ENCODE measurements at regions not wholly inside any gene's neighbourhood (a gene's known extent, or its start where the extent isn't known, plus 50 kb on each side); places are given as distances from the start of the nearest gene placed in this dataset.

DNA sequence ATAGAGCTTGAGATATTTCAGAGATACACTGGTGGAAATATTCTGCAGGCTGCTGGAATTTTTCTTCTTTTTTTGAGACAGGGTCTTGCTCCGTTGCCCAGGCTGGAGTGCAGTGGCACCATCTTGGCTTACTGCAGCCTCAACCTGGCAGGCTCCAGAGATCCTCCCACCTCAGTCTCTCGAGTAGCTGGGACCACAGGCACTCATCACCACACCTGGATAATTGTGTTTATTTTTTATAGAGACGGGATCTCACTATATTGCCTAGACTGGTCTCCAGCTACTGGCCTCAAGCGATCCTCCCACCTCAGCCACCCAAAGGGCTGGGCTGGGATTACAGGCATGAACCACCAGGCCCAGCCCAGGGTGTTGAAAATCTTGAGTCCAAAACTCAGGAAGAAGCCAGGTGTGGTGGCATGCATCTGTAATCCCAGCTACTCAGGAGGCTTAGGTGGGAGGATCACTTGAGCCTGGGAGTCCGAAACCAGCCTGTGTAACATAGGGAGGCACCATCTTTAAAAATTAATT, 55.7 kb upstream of the FOXK1 start:
- peaks cover 19% of the 10 kb centered on the region for H3K9me3 Mint-ChIP-seq
- H3K4me1 Mint-ChIP-seq (ENCODE audit: low read depth) = peaks cover 12% of the 10 kb centered on the region
- H3K27ac Mint-ChIP-seq = no peak overlapping the region
- peaks cover 2% of the 10 kb centered on the region for H3K27me3 Mint-ChIP-seq (ENCODE audit: low read depth)
- DNase-seq (ENCODE audit: low spot score) = no peak
- peaks cover 2% of the 10 kb centered on the region for H3K36me3 Mint-ChIP-seq (ENCODE audit: low read depth)
- H3K4me3 Mint-ChIP-seq = peak overlapping the region; percentile 7

DNA sequence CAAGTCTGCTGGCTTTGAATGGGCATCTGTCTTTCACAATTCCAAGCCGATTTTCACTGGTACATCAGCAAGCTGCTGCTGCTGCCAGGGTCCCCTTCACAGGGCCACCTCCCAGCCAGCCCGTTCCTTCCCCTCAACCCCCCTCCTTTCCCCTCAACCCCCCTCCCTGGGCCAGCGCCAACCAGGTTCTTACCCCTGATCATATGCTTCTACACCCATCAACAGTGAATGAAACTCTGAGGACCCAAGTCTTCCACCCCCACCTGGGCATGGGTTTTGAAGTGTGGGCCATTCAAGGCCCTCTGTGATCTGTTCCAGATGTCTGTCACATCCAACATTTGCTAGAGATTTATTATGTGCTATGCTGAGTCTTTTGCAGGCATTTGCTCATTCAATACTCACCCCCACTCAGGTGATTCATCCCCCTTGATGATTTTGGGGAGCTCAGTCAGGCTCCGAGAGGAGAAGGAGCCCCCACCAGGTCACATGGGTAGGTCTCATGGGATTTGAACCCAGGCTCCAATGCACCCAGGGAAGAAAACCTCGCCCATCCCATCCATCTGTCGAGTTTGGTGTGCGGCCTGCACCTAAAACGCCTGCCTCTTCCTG, 52.7 kb upstream of the FOXK1 start:
- DNase-seq (ENCODE audit: low spot score) = no peak
- Mint-ChIP-seq H3K27ac (no peak overlapping the region), H3K36me3 (ENCODE audit: low read depth) (no peaks in the 10 kb centered on the region), H3K9me3 (no peaks in the 10 kb centered on the region), H3K4me1 (ENCODE audit: low read depth) (peaks cover 11% of the 10 kb centered on the region), H3K4me3 (no peak overlapping the region), H3K27me3 (ENCODE audit: low read depth) (peaks cover 6% of the 10 kb centered on the region)

DNA sequence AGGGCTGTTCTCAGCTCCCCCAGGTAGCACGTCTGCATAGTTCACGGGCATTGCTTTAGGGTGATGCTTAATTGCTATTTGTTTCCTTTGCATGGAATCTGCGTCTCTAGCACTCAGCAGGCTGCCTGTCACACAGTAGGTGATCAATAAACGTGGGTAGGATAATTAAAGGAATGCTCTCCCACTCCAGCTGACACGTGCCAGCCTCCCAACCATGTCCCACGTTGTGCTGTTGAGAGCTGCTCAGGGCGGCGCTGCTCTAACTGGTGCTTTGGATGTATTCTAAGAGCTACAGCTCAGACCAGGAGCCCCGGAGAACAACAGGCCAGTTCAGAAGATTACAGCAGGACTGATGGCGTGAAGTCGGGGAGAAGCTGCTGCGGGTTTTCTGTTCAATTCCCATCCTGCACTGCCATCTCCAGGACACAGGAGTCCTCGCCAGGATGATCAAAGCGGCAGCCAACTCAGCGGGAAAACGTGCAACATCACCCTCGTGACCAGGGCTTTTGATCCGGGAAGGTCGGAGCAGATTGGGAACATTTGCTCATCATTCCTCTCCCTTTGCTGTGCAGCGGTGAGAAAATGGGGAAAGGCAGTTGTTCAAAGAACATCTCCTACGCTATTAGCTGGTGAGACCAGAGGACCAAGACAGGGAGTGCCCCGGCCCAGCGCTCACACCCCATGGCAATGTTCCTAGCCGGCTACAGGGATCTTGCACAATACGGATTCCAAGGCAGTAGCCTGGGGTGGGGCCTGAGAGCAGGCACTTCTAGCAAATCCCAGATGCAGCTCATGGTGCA, 50.5 kb upstream of the FOXK1 start:
- DNase-seq (ENCODE audit: low spot score) = no peak
- H3K9me3 Mint-ChIP-seq = no peaks in the 10 kb centered on the region
- no peak overlapping the region for H3K27ac Mint-ChIP-seq
- H3K4me1 Mint-ChIP-seq (ENCODE audit: low read depth) = no peaks in the 10 kb centered on the region
- no peak overlapping the region for H3K4me3 Mint-ChIP-seq
- no peaks in the 10 kb centered on the region for H3K36me3 Mint-ChIP-seq (ENCODE audit: low read depth)
- H3K27me3 Mint-ChIP-seq (ENCODE audit: low read depth) = peaks cover 6% of the 10 kb centered on the region
